Right atrium auricular region (tissue), 2 donors: ENCODE measurements at regions not wholly inside any gene's neighbourhood (a gene's known extent, or its start where the extent isn't known, plus 50 kb on each side); places are given as distances from the start of the nearest gene placed in this dataset.

Experiments
- DNase-seq: peaks from one replicate; pipeline ENCODE4 v3.0.0-alpha.2; 2019; ENCODE audit warnings: low spot score
- H3K27ac ChIP-seq, 2 donors: fragments of 200-600 bp; sonication (generic); 1 replicate in 1 of 2; 2 replicates in 1 of 2; pipeline ENCODE4 v1.5.1; 2016 to 2019
- H3K27me3 ChIP-seq, 2 donors: fragments of 200-600 bp; sonication (generic); one replicate each; pipeline versions ENCODE4 v1.5.1 to v1.6.0; 2017 to 2019
- H3K36me3 ChIP-seq: fragments of 200-600 bp; sonication (generic); one replicate; pipeline ENCODE4 v1.5.1; 2016
- H3K4me1 ChIP-seq, 2 donors: fragments of 200-600 bp; sonication (generic); one replicate each; pipeline versions ENCODE4 v1.5.1 to v1.6.0; 2017 to 2019
- H3K4me3 ChIP-seq, 2 donors: fragments of 200-600 bp; sonication (generic); 1 replicate in 1 of 2; 2 replicates in 1 of 2; pipeline ENCODE4 v1.5.1; 2017 to 2019; ENCODE audit warnings: mild to moderate bottlenecking in 1 of 2, moderate library complexity in 1 of 2
- H3K9me3 ChIP-seq, 2 donors: fragments of 200-600 bp; sonication (generic); one replicate each; pipeline ENCODE4 v1.5.1; 2019
- TF ChIP-seq, protein P1 (sequence below), 2 donors: fragments of 200-600 bp; sonication (generic); IDR thresholded peaks; one replicate each; pipeline ENCODE4 v1.5.1; 2019; ENCODE audit warnings: antibody characterized with exemption in 2 of 2

GRCh38 chr1:38244218-38244845 lies 197.7 kb upstream of the POU3F1 start:
- Histone ChIP-seq H3K27ac (no peak overlapping the region), H3K9me3 (no peaks in the 10 kb centered on the region), H3K4me3 (no peak overlapping the region), H3K36me3 (no peaks in the 10 kb centered on the region), H3K4me1 (no peaks in the 10 kb centered on the region), H3K27me3 (no peaks in the 10 kb centered on the region)
- DNase-seq: no peak
- TF ChIP-seq, protein P1, sequence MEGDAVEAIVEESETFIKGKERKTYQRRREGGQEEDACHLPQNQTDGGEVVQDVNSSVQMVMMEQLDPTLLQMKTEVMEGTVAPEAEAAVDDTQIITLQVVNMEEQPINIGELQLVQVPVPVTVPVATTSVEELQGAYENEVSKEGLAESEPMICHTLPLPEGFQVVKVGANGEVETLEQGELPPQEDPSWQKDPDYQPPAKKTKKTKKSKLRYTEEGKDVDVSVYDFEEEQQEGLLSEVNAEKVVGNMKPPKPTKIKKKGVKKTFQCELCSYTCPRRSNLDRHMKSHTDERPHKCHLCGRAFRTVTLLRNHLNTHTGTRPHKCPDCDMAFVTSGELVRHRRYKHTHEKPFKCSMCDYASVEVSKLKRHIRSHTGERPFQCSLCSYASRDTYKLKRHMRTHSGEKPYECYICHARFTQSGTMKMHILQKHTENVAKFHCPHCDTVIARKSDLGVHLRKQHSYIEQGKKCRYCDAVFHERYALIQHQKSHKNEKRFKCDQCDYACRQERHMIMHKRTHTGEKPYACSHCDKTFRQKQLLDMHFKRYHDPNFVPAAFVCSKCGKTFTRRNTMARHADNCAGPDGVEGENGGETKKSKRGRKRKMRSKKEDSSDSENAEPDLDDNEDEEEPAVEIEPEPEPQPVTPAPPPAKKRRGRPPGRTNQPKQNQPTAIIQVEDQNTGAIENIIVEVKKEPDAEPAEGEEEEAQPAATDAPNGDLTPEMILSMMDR (IDR thresholded peaks at IDR 0.05): no peak

- no peaks in the 10 kb centered on the region for H3K9me3 ChIP-seq
- no peak overlapping the region for H3K4me3 ChIP-seq
- TF ChIP-seq, protein P1 (IDR thresholded peaks at IDR 0.05): no peak
- H3K36me3 ChIP-seq: no peaks in the 10 kb centered on the region
- H3K4me1 ChIP-seq: no peaks in the 10 kb centered on the region
- no peak overlapping the region for H3K27ac ChIP-seq
- no peaks in the 10 kb centered on the region for H3K27me3 ChIP-seq
- no peak for DNase-seq
Observed at GRCh38 chr1:38243106-38243505, 196.5 kb upstream of the POU3F1 start.

DNA sequence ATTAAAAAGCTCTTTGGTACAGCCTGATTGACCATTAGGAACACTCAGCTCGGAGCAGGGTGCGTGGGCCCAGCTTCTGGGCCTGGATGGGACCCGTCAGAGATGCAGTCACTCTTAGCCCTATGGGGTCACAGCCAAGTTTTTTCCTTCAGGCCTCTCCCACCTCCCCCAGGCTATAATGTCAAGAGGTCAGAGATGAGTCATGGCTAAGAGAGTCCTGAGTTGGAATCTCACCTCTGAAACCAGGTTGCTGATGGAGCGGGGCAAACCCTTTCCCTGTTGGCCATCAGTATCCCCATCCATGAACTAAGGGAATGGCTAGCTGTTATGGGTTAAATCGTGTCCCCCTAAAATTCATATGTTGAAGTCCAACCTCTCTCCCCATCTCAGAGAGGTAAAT lies 195.9 kb upstream of the POU3F1 start:
- no peaks in the 10 kb centered on the region for H3K9me3 ChIP-seq
- DNase-seq: no peak
- no peaks in the 10 kb centered on the region for H3K27me3 ChIP-seq
- H3K4me1 ChIP-seq: no peaks in the 10 kb centered on the region
- no peaks in the 10 kb centered on the region for H3K36me3 ChIP-seq
- H3K4me3 ChIP-seq: no peak overlapping the region
- no peak overlapping the region for H3K27ac ChIP-seq
- TF ChIP-seq, protein P1 (IDR thresholded peaks at IDR 0.05): no peak

- Histone ChIP-seq H3K9me3 (no peaks in the 10 kb centered on the region), H3K27me3 (no peaks in the 10 kb centered on the region), H3K4me1 (no peaks in the 10 kb centered on the region), H3K4me3 (no peak overlapping the region), H3K36me3 (no peaks in the 10 kb centered on the region), H3K27ac (no peak overlapping the region)
- DNase-seq: no peak
- TF ChIP-seq, protein P1 (IDR thresholded peaks at IDR 0.05): no peak
Observed at GRCh38 chr1:38241594-38242334, 195.2 kb upstream of the POU3F1 start.

DNA sequence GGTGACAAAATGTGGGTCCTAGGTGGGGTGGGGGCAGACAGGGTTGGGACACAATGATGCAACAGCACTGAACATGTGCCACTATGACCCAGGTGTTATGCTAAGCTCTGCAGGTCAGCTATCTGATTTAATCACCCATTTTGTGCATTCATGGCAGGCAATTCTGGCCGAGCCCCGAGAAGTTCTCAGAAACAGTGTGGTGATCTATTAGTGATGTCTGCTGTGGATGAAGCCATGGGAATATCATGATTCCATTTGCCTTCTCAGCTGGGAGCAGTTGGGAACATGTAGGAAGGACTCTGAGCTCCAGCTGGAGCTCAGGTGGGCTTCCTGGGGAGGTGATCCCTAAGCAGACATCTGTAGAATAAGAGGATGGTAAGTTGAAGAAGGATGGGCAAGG lies 194.0 kb upstream of the POU3F1 start:
- no peak overlapping the region for H3K4me3 ChIP-seq
- H3K4me1 ChIP-seq: no peaks in the 10 kb centered on the region
- no peak for DNase-seq
- H3K9me3 ChIP-seq: no peaks in the 10 kb centered on the region
- no peaks in the 10 kb centered on the region for H3K36me3 ChIP-seq
- no peak overlapping the region for H3K27ac ChIP-seq
- TF ChIP-seq, protein P1 (IDR thresholded peaks at IDR 0.05): no peak
- no peaks in the 10 kb centered on the region for H3K27me3 ChIP-seq
